ENCODE measurements at regions not wholly inside any gene's neighbourhood (a gene's known extent, or its start where the extent isn't known, plus 50 kb on each side); places are given as distances from the start of the nearest gene placed in this dataset.

GRCh38 chr1:244313346-244313745 is 138.4 kb downstream of the ADSS2 start:
- TF ChIP-seq EZH2 (IDR thresholded peaks at IDR 0.05) (no peak), CTCF (IDR thresholded peaks at IDR 0.05) (no peak)

Measured in neural progenitor cell (in vitro differentiated cells).